ENCODE measurements at regions not wholly inside any gene's neighbourhood (a gene's known extent, or its start where the extent isn't known, plus 50 kb on each side); places are given as distances from the start of the nearest gene placed in this dataset.

- TF ChIP-seq POLR2A (IDR thresholded peaks at IDR 0.05) (no peak), POLR2AphosphoS5 (IDR thresholded peaks at IDR 0.05) (no peak), CTCF (IDR thresholded peaks at IDR 0.05) (no peak)
These were observed 202.3 kb downstream of the KITLG start for GRCh38 chr12:88377973-88378372.

Measured in stomach (tissue), 4 donors.